Trophoblast cell (in vitro differentiated cells and primary cell): ENCODE measurements at regions not wholly inside any gene's neighbourhood (a gene's known extent, or its start where the extent isn't known, plus 50 kb on each side); places are given as distances from the start of the nearest gene placed in this dataset.

Experiments used
- DNase-seq, 2 donors: peaks; one replicate each; pipeline ENCODE4 v3.0.0-alpha.2; 2016
- H2AFZ ChIP-seq: 2 replicates; pipeline ENCODE4 v1.6.1; 2013; ENCODE audit warnings: low read length, moderate library complexity, mild to moderate bottlenecking; ENCODE audit not compliant: insufficient read depth, poor library complexity
- H2AK5ac ChIP-seq: 2 replicates; pipeline ENCODE4 v1.6.1; 2013; ENCODE audit warnings: mild to moderate bottlenecking, low read length
- H2BK120ac ChIP-seq: 2 replicates; pipeline ENCODE4 v1.6.1; 2013; ENCODE audit warnings: low read length, mild to moderate bottlenecking, moderate library complexity; ENCODE audit not compliant: insufficient read depth, poor library complexity
- H2BK12ac ChIP-seq: 2 replicates; pipeline ENCODE4 v1.6.1; 2013; ENCODE audit warnings: mild to moderate bottlenecking, low read length, moderate library complexity
- H2BK5ac ChIP-seq: 2 replicates; pipeline ENCODE4 v1.6.1; 2013; ENCODE audit warnings: low read length, low read depth, moderate library complexity, mild to moderate bottlenecking; ENCODE audit not compliant: poor library complexity
- H3K14ac ChIP-seq: 2 replicates; pipeline ENCODE4 v1.6.1; 2013; ENCODE audit warnings: mild to moderate bottlenecking, low read length
- H3K18ac ChIP-seq: 2 replicates; pipeline ENCODE4 v1.6.1; 2013; ENCODE audit warnings: mild to moderate bottlenecking, low read length
- H3K23ac ChIP-seq: 2 replicates; pipeline ENCODE4 v1.6.1; 2013; ENCODE audit warnings: low read length
- H3K27ac ChIP-seq: 2 replicates; pipeline ENCODE4 v1.5.1; 2013; ENCODE audit warnings: low read depth, mild to moderate bottlenecking, inconsistent platforms, low read length, moderate library complexity
- H3K27me3 ChIP-seq: 2 replicates; pipeline ENCODE4 v1.6.1; 2013; ENCODE audit warnings: inconsistent platforms, mild to moderate bottlenecking, low read length, moderate library complexity; ENCODE audit not compliant: insufficient read depth
- H3K36me3 ChIP-seq, 2 experiments: 1 replicate in 1 of 2; 2 replicates in 1 of 2; pipeline ENCODE4 v1.6.1; 2013; ENCODE audit warnings: low read length in 2 of 2, mild to moderate bottlenecking in 2 of 2, moderate library complexity in 1 of 2; ENCODE audit not compliant: insufficient read depth in 2 of 2, control insufficient read depth in 1 of 2
- H3K4ac ChIP-seq: 2 replicates; pipeline ENCODE4 v1.6.1; 2013; ENCODE audit warnings: low read depth, mild to moderate bottlenecking, low read length, moderate library complexity
- H3K4me1 ChIP-seq, 2 experiments: 1 replicate in 1 of 2; 2 replicates in 1 of 2; pipeline ENCODE4 v1.6.1; 2013; ENCODE audit warnings: low read length in 2 of 2, mild to moderate bottlenecking in 2 of 2, moderate library complexity in 1 of 2; ENCODE audit not compliant: insufficient read depth in 2 of 2, control insufficient read depth in 1 of 2
- H3K4me2 ChIP-seq: 2 replicates; pipeline ENCODE4 v1.6.1; 2013; ENCODE audit warnings: inconsistent platforms, mild to moderate bottlenecking, low read length, moderate library complexity
- H3K4me3 ChIP-seq: 2 replicates; pipeline ENCODE4 v1.5.1; 2013; ENCODE audit warnings: mild to moderate bottlenecking, low read depth, low read length, inconsistent platforms
- H3K79me1 ChIP-seq: one replicate; pipeline ENCODE4 v1.6.1; 2013; ENCODE audit warnings: low read length
- H3K79me2 ChIP-seq: 2 replicates; pipeline ENCODE4 v1.6.1; 2013; ENCODE audit warnings: low read length, mild to moderate bottlenecking; ENCODE audit not compliant: control insufficient read depth, insufficient read depth, poor library complexity
- H3K9ac ChIP-seq: 2 replicates; pipeline ENCODE4 v1.6.1; 2013; ENCODE audit warnings: mild to moderate bottlenecking, low read length
- H3K9me3 ChIP-seq: 2 replicates; pipeline ENCODE4 v1.6.1; 2013; ENCODE audit warnings: low read depth, mild to moderate bottlenecking, control low read depth, inconsistent platforms, low read length; ENCODE audit not compliant: insufficient read depth
- H4K12ac ChIP-seq: 2 replicates; pipeline ENCODE4 v1.6.1; 2013; ENCODE audit warnings: low read depth, mild to moderate bottlenecking, low read length, moderate library complexity
- H4K8ac ChIP-seq: 2 replicates; pipeline ENCODE4 v1.6.1; 2013; ENCODE audit warnings: low read depth, mild to moderate bottlenecking, low read length, moderate library complexity
- H4K91ac ChIP-seq: one replicate; pipeline ENCODE4 v1.6.1; 2013; ENCODE audit warnings: low read depth, mild to moderate bottlenecking, low read length, moderate library complexity
- WGBS: extraction: QIAGEN DNeasy Blood & Tissue Kit; methylation state at CpG from one replicate; pipeline ENCODE4 v1.1.7; 2013; ENCODE audit warnings: missing lambda C conversion rate; ENCODE audit not compliant: insufficient read length, insufficient coverage; ENCODE audit errors: extremely low coverage; 5-methylcytosine and 5-hydroxymethylcytosine counted together

- Histone ChIP-seq H2BK5ac (no peak overlapping the region), H3K36me3 (no peaks in the 10 kb centered on the region), H3K79me2 (peaks cover 1% of the 10 kb centered on the region), H3K4me2 (no peak overlapping the region), H2AK5ac (no peak overlapping the region), H2BK120ac (no peak overlapping the region), H3K4ac (no peak overlapping the region), H3K4me3 (no peak overlapping the region), H3K4me1 (peaks cover 6 to 7% of the 10 kb centered on the region in 2 experiments), H3K27me3 (no peaks in the 10 kb centered on the region), H4K8ac (no peak overlapping the region), H3K18ac (no peak overlapping the region), H2AFZ (no peak overlapping the region), H3K23ac (no peak overlapping the region), H4K12ac (no peak overlapping the region), H2BK12ac (no peak overlapping the region), H3K27ac (no peak overlapping the region), H4K91ac (no peak overlapping the region), H3K9ac (no peak overlapping the region), H3K14ac (no peak overlapping the region), H3K79me1 (peaks cover 11% of the 10 kb centered on the region), H3K9me3 (no peaks in the 10 kb centered on the region)
- no peak for DNase-seq
- WGBS: no CpG with 5 or more reads among the region's 2 CpGs
These were observed 212.8 kb downstream of the GPAT3 start for GRCh38 chr4:83748711-83749110.

GRCh38 chr4:83738895-83739294, 203.0 kb downstream of the GPAT3 start:
- H3K23ac ChIP-seq: no peak overlapping the region
- H2BK5ac ChIP-seq: no peak overlapping the region
- no peak overlapping the region for H3K4ac ChIP-seq
- no peak overlapping the region for H4K12ac ChIP-seq
- no peak for DNase-seq
- no peaks in the 10 kb centered on the region for H3K27me3 ChIP-seq
- no peak overlapping the region for H2AFZ ChIP-seq
- H3K9ac ChIP-seq: no peak overlapping the region
- H3K27ac ChIP-seq: no peak overlapping the region
- H3K4me3 ChIP-seq: no peak overlapping the region
- H3K9me3 ChIP-seq: no peaks in the 10 kb centered on the region
- H3K36me3 ChIP-seq: no peaks in the 10 kb centered on the region
- H3K4me2 ChIP-seq: no peak overlapping the region
- no peak overlapping the region for H2BK120ac ChIP-seq
- no peak overlapping the region for H3K14ac ChIP-seq
- H4K8ac ChIP-seq: no peak overlapping the region
- WGBS: no CpG with 5 or more reads among the region's 2 CpGs
- H3K4me1 ChIP-seq: peaks cover 3% of the 10 kb centered on the region in 2 experiments
- no peak overlapping the region for H2BK12ac ChIP-seq
- H4K91ac ChIP-seq: no peak overlapping the region
- no peak overlapping the region for H2AK5ac ChIP-seq
- H3K79me1 ChIP-seq: no peaks in the 10 kb centered on the region
- H3K18ac ChIP-seq: no peak overlapping the region
- H3K79me2 ChIP-seq: no peaks in the 10 kb centered on the region

GRCh38 chr4:83734576-83734975, 198.7 kb downstream of the GPAT3 start:
- no peaks in the 10 kb centered on the region for H3K36me3 ChIP-seq
- no peak overlapping the region for H3K14ac ChIP-seq
- H2AK5ac ChIP-seq: no peak overlapping the region
- H2BK5ac ChIP-seq: peak overlapping the region; percentile 49
- WGBS: no CpG with 5 or more reads among the region's 3 CpGs
- H3K9me3 ChIP-seq: no peaks in the 10 kb centered on the region
- no peak overlapping the region for H4K91ac ChIP-seq
- no peaks in the 10 kb centered on the region for H3K79me2 ChIP-seq
- H3K23ac ChIP-seq: no peak overlapping the region
- no peak overlapping the region for H3K4me2 ChIP-seq
- no peak overlapping the region for H3K18ac ChIP-seq
- no peaks in the 10 kb centered on the region for H3K27me3 ChIP-seq
- no peak overlapping the region for H4K12ac ChIP-seq
- H3K4me3 ChIP-seq: no peak overlapping the region
- no peak overlapping the region for H2AFZ ChIP-seq
- no peak overlapping the region for H3K9ac ChIP-seq
- H3K4ac ChIP-seq: no peak overlapping the region
- no peak overlapping the region for H4K8ac ChIP-seq
- peaks cover 3% of the 10 kb centered on the region in 2 experiments for H3K4me1 ChIP-seq
- DNase-seq: peak; percentile 66 to 85
- no peak overlapping the region for H2BK12ac ChIP-seq
- peak overlapping the region; percentile 72 for H2BK120ac ChIP-seq
- no peaks in the 10 kb centered on the region for H3K79me1 ChIP-seq
- no peak overlapping the region for H3K27ac ChIP-seq

- no peak overlapping the region for H3K14ac ChIP-seq
- H2BK5ac ChIP-seq: no peak overlapping the region
- no peak overlapping the region for H3K27ac ChIP-seq
- DNase-seq: no peak
- no peak overlapping the region for H3K4me2 ChIP-seq
- no peak overlapping the region for H3K18ac ChIP-seq
- H3K27me3 ChIP-seq: no peaks in the 10 kb centered on the region
- H4K12ac ChIP-seq: no peak overlapping the region
- no peak overlapping the region for H2AFZ ChIP-seq
- no peaks in the 10 kb centered on the region for H3K36me3 ChIP-seq
- H4K91ac ChIP-seq: peak overlapping the region; percentile 24
- H2BK12ac ChIP-seq: no peak overlapping the region
- WGBS: no CpG with 5 or more reads among the region's 3 CpGs
- H3K79me1 ChIP-seq: no peaks in the 10 kb centered on the region
- no peaks in the 10 kb centered on the region for H3K79me2 ChIP-seq
- no peak overlapping the region for H3K4me3 ChIP-seq
- peaks cover 3% of the 10 kb centered on the region in 2 experiments for H3K4me1 ChIP-seq
- no peak overlapping the region for H3K9ac ChIP-seq
- no peak overlapping the region for H2BK120ac ChIP-seq
- H3K23ac ChIP-seq: no peak overlapping the region
- H3K4ac ChIP-seq: no peak overlapping the region
- no peaks in the 10 kb centered on the region for H3K9me3 ChIP-seq
- H2AK5ac ChIP-seq: no peak overlapping the region
- no peak overlapping the region for H4K8ac ChIP-seq
These were observed 196.3 kb downstream of the GPAT3 start for GRCh38 chr4:83732114-83732635.
